ENCODE measurements at regions not wholly inside any gene's neighbourhood (a gene's known extent, or its start where the extent isn't known, plus 50 kb on each side); places are given as distances from the start of the nearest gene placed in this dataset.

- Mint-ChIP-seq H3K9me3 (no peaks in the 10 kb centered on the region), H3K4me3 (no peak overlapping the region), H3K4me1 (peaks cover 2% of the 10 kb centered on the region), H3K36me3 (no peaks in the 10 kb centered on the region), H3K27me3 (peaks cover 3% of the 10 kb centered on the region), H3K27ac (no peak overlapping the region)
- DNase-seq, result no peak
Observed at GRCh38 chr2:128442053-128442751, 123.5 kb upstream of the HS6ST1 start.

- Mint-ChIP-seq H3K27ac (no peak overlapping the region), H3K4me1 (peaks cover 2% of the 10 kb centered on the region), H3K36me3 (no peaks in the 10 kb centered on the region), H3K9me3 (no peaks in the 10 kb centered on the region), H3K4me3 (no peak overlapping the region), H3K27me3 (peaks cover 3% of the 10 kb centered on the region)
- DNase-seq, result no peak
Observed at GRCh38 chr2:128442891-128443302, 124.2 kb upstream of the HS6ST1 start.

- Mint-ChIP-seq H3K27me3 (peaks cover 3% of the 10 kb centered on the region), H3K27ac (no peak overlapping the region), H3K9me3 (no peaks in the 10 kb centered on the region), H3K36me3 (no peaks in the 10 kb centered on the region), H3K4me1 (peaks cover 2% of the 10 kb centered on the region), H3K4me3 (no peak overlapping the region)
- DNase-seq, result no peak
Observed at GRCh38 chr2:128444121-128444771, 125.6 kb upstream of the HS6ST1 start.

GRCh38 chr2:128444816-128445522 lies 126.3 kb upstream of the HS6ST1 start:
- H3K27me3 Mint-ChIP-seq, result peaks cover 3% of the 10 kb centered on the region
- H3K27ac Mint-ChIP-seq, result no peak overlapping the region
- H3K36me3 Mint-ChIP-seq, result no peaks in the 10 kb centered on the region
- no peaks in the 10 kb centered on the region for H3K9me3 Mint-ChIP-seq
- no peak overlapping the region for H3K4me3 Mint-ChIP-seq
- no peak for DNase-seq
- peaks cover 2% of the 10 kb centered on the region for H3K4me1 Mint-ChIP-seq

- no peaks in the 10 kb centered on the region for H3K9me3 Mint-ChIP-seq
- H3K27me3 Mint-ChIP-seq, result peaks cover 3% of the 10 kb centered on the region
- H3K4me3 Mint-ChIP-seq, result no peak overlapping the region
- no peaks in the 10 kb centered on the region for H3K36me3 Mint-ChIP-seq
- no peak overlapping the region for H3K27ac Mint-ChIP-seq
- no peak for DNase-seq
- H3K4me1 Mint-ChIP-seq, result peaks cover 2% of the 10 kb centered on the region
Observed at GRCh38 chr2:128445523-128445900, 126.8 kb upstream of the HS6ST1 start.

- DNase-seq, result no peak
- no peak overlapping the region for H3K4me3 Mint-ChIP-seq
- H3K36me3 Mint-ChIP-seq, result no peaks in the 10 kb centered on the region
- peaks cover 3% of the 10 kb centered on the region for H3K27me3 Mint-ChIP-seq
- H3K27ac Mint-ChIP-seq, result no peak overlapping the region
- H3K4me1 Mint-ChIP-seq, result peaks cover 2% of the 10 kb centered on the region
- no peaks in the 10 kb centered on the region for H3K9me3 Mint-ChIP-seq
Observed at GRCh38 chr2:128446049-128446873, 127.6 kb upstream of the HS6ST1 start.

GRCh38 chr2:128446874-128447537 lies 128.3 kb upstream of the HS6ST1 start:
- no peak for DNase-seq
- H3K36me3 Mint-ChIP-seq, result no peaks in the 10 kb centered on the region
- no peak overlapping the region for H3K27ac Mint-ChIP-seq
- peaks cover under 1% of the 10 kb centered on the region for H3K9me3 Mint-ChIP-seq
- peaks cover 7% of the 10 kb centered on the region for H3K27me3 Mint-ChIP-seq
- peaks cover 2% of the 10 kb centered on the region for H3K4me1 Mint-ChIP-seq
- H3K4me3 Mint-ChIP-seq, result no peak overlapping the region

- H3K4me3 Mint-ChIP-seq, result no peak overlapping the region
- DNase-seq, result no peak
- H3K27ac Mint-ChIP-seq, result no peak overlapping the region
- H3K4me1 Mint-ChIP-seq, result peaks cover 2% of the 10 kb centered on the region
- peaks cover 1% of the 10 kb centered on the region for H3K9me3 Mint-ChIP-seq
- H3K27me3 Mint-ChIP-seq, result peaks cover 13% of the 10 kb centered on the region
- H3K36me3 Mint-ChIP-seq, result no peaks in the 10 kb centered on the region
Observed at GRCh38 chr2:128447538-128447995, 128.9 kb upstream of the HS6ST1 start.

GRCh38 chr2:128448331-128449225 lies 129.9 kb upstream of the HS6ST1 start:
- no peaks in the 10 kb centered on the region for H3K4me1 Mint-ChIP-seq
- peaks cover 1% of the 10 kb centered on the region for H3K9me3 Mint-ChIP-seq
- peaks cover 14% of the 10 kb centered on the region for H3K27me3 Mint-ChIP-seq
- H3K4me3 Mint-ChIP-seq, result no peak overlapping the region
- no peaks in the 10 kb centered on the region for H3K36me3 Mint-ChIP-seq
- H3K27ac Mint-ChIP-seq, result no peak overlapping the region
- no peak for DNase-seq

GRCh38 chr2:128449226-128450061 lies 130.8 kb upstream of the HS6ST1 start:
- Mint-ChIP-seq H3K36me3 (no peaks in the 10 kb centered on the region), H3K4me1 (no peaks in the 10 kb centered on the region), H3K4me3 (no peak overlapping the region), H3K27me3 (peaks cover 11% of the 10 kb centered on the region), H3K9me3 (peaks cover 1% of the 10 kb centered on the region), H3K27ac (no peak overlapping the region)
- DNase-seq, result no peak

- Mint-ChIP-seq H3K9me3 (peaks cover 1% of the 10 kb centered on the region), H3K27me3 (peaks cover 11% of the 10 kb centered on the region), H3K36me3 (no peaks in the 10 kb centered on the region), H3K27ac (no peak overlapping the region), H3K4me3 (no peak overlapping the region), H3K4me1 (no peaks in the 10 kb centered on the region)
- DNase-seq, result no peak
Observed at GRCh38 chr2:128450211-128451024, 131.8 kb upstream of the HS6ST1 start.

All from activated naive CD8-positive, alpha-beta T cell treated with anti-CD3 and anti-CD28 coated beads for 36 hours (primary cell).